Amniotic epithelial cell (primary cell): ENCODE measurements at regions not wholly inside any gene's neighbourhood (a gene's known extent, or its start where the extent isn't known, plus 50 kb on each side); places are given as distances from the start of the nearest gene placed in this dataset.

Experiments used
- DNase-seq: peaks from one replicate; pipeline ENCODE4 v3.0.0-alpha.2; 2010; ENCODE audit warnings: low read depth

DNA sequence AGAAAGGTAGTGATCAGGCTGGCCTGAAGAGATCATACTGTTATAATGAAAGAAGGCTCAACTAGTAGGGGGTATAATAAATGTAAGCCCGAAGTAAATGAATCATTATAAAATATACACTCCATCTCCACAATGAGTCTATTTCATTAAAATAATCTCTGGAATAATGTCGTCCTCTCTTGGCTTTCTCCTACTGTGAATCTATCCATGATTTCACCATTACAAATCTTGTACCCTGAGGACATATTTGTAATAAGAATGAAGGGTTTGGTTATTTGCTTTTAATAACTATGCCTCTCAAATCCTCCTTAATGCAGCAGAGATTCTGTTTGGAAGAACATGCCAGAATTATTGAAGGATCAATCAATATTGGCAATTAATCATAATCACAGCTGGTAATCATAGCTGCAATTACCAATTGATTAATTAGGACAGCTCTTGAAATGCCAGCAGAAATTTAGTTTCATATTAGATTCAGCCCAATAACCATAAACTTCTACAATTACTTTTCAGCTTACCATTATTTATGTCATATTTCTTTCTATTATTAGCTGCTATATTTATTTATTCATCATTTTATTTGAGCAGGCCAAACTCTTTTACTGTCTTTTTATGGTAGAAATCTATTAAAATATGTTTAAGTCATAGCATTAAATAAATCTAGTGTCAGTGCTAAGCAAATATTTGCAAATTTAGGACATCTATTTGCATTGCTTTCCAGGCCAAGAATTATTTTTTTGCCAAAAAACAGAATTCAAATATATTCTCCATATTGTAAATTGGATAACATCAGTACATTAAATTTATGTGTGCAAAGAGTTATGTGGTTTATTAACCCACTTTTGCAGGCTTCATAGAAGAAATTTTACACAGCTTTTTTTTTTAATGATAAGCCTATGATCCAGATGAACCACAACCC is 588.4 kb upstream of the LRRC4C start:
- no peak for DNase-seq

- DNase-seq = no peak
Observed at GRCh38 chr11:42049186-42049585, 589.7 kb upstream of the LRRC4C start.

DNA sequence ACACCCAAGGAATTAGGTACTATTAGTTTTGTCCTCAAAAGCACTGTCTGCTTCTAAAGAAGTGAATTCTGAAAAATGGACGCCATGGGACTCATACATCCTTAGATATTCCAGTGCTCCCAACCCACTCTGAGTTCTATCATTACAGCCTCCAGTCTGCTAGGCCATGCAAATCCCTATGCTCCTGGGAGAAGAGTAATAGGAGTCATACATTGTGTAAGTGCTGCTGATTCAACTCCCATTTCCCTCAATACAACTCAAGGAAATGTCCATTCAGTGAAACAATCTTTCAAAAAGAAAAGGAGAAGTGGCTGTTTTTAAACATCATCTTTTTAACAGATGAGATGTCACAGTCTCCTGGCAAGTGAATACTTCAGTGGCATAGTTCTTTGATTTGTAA is 590.2 kb upstream of the LRRC4C start:
- DNase-seq = no peak

- DNase-seq = no peak
Observed at GRCh38 chr11:42054351-42054900, 595.0 kb upstream of the LRRC4C start.

GRCh38 chr11:42055606-42056005 is 596.2 kb upstream of the LRRC4C start:
- DNase-seq = no peak

GRCh38 chr11:42058794-42059193 is 599.3 kb upstream of the LRRC4C start:
- DNase-seq = no peak

- DNase-seq = no peak
Observed at GRCh38 chr11:42065199-42065598, 605.7 kb upstream of the LRRC4C start.

DNA sequence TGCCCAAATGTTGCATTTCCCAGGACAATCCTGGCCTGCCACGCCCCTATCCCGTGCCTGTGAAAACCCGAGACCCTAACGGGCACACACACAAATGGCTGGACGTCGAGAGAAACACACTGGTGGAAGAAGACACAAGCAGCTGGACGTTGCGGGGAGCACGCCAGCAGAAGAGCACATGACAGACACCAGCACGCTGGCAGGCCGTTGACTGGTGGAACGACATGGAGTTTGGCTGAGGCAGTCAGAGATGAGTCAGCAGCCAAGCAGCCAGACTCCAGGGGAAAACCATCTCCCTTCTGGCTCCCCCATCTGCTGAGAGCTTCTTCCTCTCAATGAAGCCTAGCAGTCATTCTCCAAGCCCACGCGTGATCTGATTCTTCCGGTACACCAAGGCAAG is 606.7 kb upstream of the LRRC4C start:
- DNase-seq = no peak

DNA sequence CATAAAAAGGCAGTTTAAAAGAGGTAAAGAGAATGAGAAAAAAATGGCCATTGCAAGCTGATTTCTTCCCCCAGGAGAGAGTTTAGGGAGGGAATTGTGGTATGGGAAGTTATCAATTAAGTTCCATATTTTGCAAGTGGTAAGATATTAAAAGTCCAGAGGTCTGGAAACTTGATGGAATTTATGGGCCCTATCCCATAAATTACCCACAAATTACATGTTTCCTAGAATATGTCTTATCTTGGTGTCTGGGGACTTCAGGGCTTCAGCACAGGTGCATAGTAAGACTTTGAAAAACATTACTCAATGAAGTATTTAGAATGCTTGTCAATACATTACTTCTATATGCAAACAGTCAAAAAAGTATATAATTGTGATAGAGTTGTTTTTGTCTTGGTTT is 614.9 kb upstream of the LRRC4C start:
- no peak for DNase-seq

GRCh38 chr11:42075180-42075579 is 615.7 kb upstream of the LRRC4C start:
- DNase-seq = no peak

DNA sequence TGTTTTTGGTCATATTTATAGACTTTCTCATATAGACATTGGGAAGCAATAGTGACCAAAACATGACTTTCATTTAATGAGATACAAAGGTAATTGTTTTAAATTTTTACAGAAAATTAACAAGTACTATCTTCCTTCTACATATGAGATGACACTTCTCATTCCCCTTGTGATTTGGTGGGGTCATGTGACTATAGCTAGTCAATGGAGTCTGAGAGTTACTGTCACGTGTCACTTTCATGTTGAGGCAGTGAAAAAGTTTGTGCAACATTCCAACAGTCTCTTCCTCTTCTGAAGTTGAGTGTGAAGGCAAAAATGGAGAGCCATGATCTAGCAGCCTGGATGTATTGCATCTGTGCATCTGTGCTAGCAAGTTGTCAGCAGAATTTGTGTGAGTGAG is 618.3 kb upstream of the LRRC4C start:
- no peak for DNase-seq

DNA sequence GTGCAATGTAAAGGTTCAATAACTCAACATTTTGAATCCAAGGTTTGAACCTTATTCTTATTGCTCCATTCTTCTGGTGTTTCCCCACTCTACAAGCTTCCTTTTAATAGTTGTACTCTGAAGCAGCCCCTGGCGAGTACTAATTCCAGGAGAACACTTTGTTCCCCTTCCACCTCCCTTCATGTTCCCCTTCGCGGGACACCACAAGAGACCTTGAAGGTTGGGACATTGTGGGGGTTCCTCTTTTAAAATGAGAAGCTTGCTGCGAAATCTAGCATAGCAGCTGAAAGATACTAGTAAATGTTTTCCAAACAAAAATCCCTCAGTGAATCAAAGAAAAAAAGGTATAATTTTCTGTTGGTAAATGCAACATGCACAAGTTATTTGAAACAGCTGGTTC is 626.3 kb upstream of the LRRC4C start:
- no peak for DNase-seq

DNA sequence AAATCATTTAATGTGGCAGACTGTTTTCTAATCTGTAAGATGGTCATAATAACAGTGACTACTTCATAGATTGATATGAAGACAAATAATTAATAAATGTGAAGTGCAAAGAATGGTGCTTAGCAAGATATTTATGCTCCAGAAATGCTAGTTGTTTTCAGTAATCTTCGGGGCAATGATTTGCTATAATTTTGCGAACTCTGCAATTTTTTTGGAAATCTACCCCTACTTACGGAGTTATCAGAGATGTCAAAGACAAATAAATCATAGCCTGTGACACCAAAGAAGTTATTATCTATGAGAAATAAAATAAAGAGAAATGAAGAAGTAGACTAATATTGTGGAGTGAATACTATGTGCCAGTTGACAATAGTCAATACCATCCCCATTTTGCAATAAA is 634.1 kb upstream of the LRRC4C start:
- DNase-seq = no peak

DNA sequence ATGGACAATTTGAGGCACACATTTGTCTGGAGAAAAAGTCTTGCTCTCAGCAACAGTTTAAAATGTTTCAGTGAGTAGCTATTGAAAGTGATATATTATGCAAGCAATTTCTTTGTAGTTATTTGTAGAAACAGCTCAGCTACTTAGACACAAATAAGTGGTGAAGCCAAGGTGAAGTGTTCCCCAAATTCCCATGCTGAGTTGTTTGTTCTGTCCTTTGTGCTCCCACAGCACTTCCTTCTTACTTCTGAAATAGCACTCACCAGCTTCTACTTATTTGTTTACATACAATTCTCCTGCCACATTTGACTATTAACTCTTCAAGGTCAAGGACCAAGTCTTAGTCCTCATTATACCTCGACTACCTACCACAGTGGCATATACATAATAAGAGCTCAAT is 638.6 kb upstream of the LRRC4C start:
- DNase-seq = no peak

- no peak for DNase-seq
Observed at GRCh38 chr11:42112866-42113265, 653.4 kb upstream of the LRRC4C start.

- no peak for DNase-seq
Observed at GRCh38 chr11:42114927-42115326, 655.5 kb upstream of the LRRC4C start.

- DNase-seq = no peak
Observed at GRCh38 chr11:42138454-42138853, 679.0 kb upstream of the LRRC4C start.

DNA sequence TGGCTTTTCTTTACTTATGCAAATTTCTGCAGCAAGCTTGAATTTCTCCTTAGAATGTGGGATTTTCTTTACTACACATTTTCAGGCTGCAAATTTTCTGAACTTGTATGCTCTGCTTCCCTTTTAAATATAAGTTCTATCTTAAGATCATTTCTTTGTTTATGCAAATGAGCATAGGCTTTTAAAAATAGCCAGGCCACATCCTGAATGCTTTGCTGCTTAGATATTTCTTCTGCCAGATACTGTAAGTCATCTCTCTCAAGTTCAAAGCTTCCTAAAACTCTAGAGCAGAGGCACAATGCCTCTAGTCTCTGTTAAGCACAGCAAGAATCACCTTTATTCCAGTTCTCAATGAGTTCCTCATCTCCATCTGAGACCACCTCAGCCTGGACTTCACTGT is 685.9 kb upstream of the LRRC4C start:
- DNase-seq = no peak

DNA sequence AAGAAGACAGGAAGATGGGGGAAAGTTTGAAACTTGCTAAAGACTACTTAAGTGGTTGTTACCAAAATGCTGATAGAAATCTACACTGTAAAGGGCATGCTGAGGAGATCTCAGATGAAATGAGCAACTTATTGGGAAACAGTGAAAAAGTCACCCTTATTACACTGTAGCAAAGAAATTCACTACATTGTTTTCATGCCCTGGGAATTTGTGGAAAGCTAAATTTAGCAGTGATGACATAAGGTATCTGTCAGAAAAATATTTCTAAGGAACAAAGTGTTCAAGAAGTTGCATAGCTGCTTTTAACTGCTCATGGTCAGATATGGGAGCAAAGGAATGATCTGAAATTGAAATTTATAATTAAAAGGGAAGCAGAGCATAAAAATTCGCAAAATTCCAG is 702.4 kb upstream of the LRRC4C start:
- no peak for DNase-seq

- no peak for DNase-seq
Observed at GRCh38 chr11:42169191-42169590, 709.7 kb upstream of the LRRC4C start.

GRCh38 chr11:42170601-42171000 is 711.1 kb upstream of the LRRC4C start:
- no peak for DNase-seq

DNA sequence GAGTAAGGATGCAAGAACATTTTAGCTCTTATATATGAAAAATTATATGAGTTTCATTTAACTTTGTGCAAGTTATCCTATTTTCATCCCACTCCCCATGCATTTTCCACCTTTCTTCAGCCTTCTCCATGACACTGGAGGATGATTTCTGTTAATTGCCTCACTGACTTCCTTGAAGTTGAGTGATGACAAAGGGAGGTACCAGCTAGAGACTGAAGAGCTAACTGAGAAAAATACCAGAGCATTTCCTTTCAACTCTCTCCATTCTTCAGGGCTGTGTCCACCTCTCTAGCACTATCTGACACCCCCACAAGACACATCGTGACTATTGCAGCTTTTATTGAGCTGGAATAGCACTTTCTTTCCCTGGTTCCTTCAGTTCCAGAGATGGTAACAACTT is 711.6 kb upstream of the LRRC4C start:
- DNase-seq = no peak

DNA sequence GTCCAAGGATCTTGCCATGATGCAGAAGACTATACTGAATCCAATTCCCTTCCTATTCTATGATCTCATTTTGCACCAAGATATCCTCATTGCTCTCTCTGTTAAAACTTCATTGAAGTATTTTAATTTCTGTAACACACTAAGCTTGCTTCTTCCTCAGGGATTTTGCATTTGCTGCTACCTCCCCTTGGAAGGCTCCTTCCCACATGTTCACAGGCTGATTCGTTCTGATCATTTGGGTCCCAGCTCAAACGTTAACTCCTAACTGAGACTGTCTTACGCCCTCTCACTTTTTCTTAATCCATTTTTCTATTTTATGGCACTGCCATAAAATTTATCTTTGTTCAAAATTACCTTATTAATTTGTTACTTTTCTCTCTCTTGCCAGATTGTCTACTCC is 713.0 kb upstream of the LRRC4C start:
- no peak for DNase-seq

- DNase-seq = no peak
Observed at GRCh38 chr11:42175203-42175602, 715.8 kb upstream of the LRRC4C start.
